ENCODE measurements at regions not wholly inside any gene's neighbourhood (a gene's known extent, or its start where the extent isn't known, plus 50 kb on each side); places are given as distances from the start of the nearest gene placed in this dataset.

GRCh38 chr14:22106700-22107697 lies 433.4 kb upstream of the OR4E1 start (continued):
- TF ChIP-seq PKNOX1 (IDR thresholded peaks at IDR 0.05) (no peak), NBN (IDR thresholded peaks at IDR 0.05) (no peak), E2F8 (IDR thresholded peaks at IDR 0.05; ENCODE audit: low read depth, partially characterized antibody) (no peak)

GRCh38 chr14:22105624-22106006 lies 432.0 kb upstream of the OR4E1 start:
- ChIA-PET CTCF (interaction anchor here (1.9 kb wide), 1 partner anchor 22 kb away, joined by 5 read pairs; no protein-coding TSS in a partner anchor), RAD21 (ENCODE audit: unreplicated experiment) (no interaction called here), SMC1A (ENCODE audit: uncharacterized antibody, unreplicated experiment) (no interaction called here), POLR2A (no interaction called here)
- H3K27ac ChIP-seq (ENCODE audit: control insufficient read depth, insufficient read depth), result no peak overlapping the region
- no peaks in the 10 kb centered on the region for H3K79me2 ChIP-seq (ENCODE audit: control insufficient read depth, insufficient read depth, low read length)
- no peaks in the 10 kb centered on the region for H3K9me3 ChIP-seq (replicated peaks; ENCODE audit: control insufficient read depth, insufficient read depth, low read length)
- H3K4me3 ChIP-seq, result no peak overlapping the region
- intact Hi-C loops (cut with micrococcal nuclease; ENCODE audit: unreplicated experiment), result no loop called here
- in situ Hi-C loops (cut with MboI), result no loop called here
- H3K9ac ChIP-seq (ENCODE audit: control insufficient read depth, insufficient read depth, low read length), result no peak overlapping the region
- FAIRE-seq (no peak), DNase-seq (ENCODE audit: low read depth, low spot score) (no peak), ATAC-seq (no peak)
- WGBS (ENCODE audit: insufficient coverage, insufficient replicate concordance, low lambda C conversion rate, missing lambda C conversion rate), result 25% methylated on average over 4 of the region's 4 CpGs
- BruUV-seq (replicated peaks), result no TSS peak
- no peaks in the 10 kb centered on the region; the same call in 1 of the 2 replicates for H4K20me1 ChIP-seq (ENCODE audit: control insufficient read depth, insufficient read depth)
- no peak overlapping the region for H3K4me2 ChIP-seq (ENCODE audit: control insufficient read depth, insufficient read depth)
- no peaks in the 10 kb centered on the region for H3K4me1 ChIP-seq (ENCODE audit: control insufficient read depth, insufficient read depth, low read length)
- H3K36me3 ChIP-seq (ENCODE audit: control insufficient read depth in 2 of 2, insufficient read depth in 2 of 2, low read length in 1 of 2), result no peaks in the 10 kb centered on the region
- H3K27me3 ChIP-seq (replicated peaks in 1 of 2; ENCODE audit: control insufficient read depth in 2 of 2, insufficient read depth in 2 of 2, low read length in 1 of 2), result no peaks in the 10 kb centered on the region
- H2AFZ ChIP-seq (ENCODE audit: control insufficient read depth, low read depth, low read length), result no peak overlapping the region
- TF ChIP-seq REST (IDR thresholded peaks at IDR 0.05; ENCODE audit: low read depth, low read length) (no peak), CHD2 (IDR thresholded peaks at IDR 0.05; ENCODE audit: borderline replicate concordance, low read depth, low read length) (no peak), BHLHE40 (IDR thresholded peaks at IDR 0.05; ENCODE audit: borderline replicate concordance in 1 of 2, low read depth in 2 of 2, low read length in 1 of 2) (no peak), RCOR1 (conservative IDR thresholded peaks at IDR 0.05; ENCODE audit: low read depth, low read length) (no peak), SPI1 (IDR thresholded peaks at IDR 0.05; ENCODE audit: borderline replicate concordance, insufficient read depth, low read depth, low read length) (no peak), BCLAF1 (IDR thresholded peaks at IDR 0.05) (no peak), TBL1XR1 (IDR thresholded peaks at IDR 0.05; ENCODE audit: low read depth, low read length) (no peak)
